ENCODE measurements at regions not wholly inside any gene's neighbourhood (a gene's known extent, or its start where the extent isn't known, plus 50 kb on each side); places are given as distances from the start of the nearest gene placed in this dataset.

GRCh38 chr18:44171301-44171700 is 509.4 kb upstream of the SETBP1 start:
- no peak for DNase-seq

- no peak for DNase-seq
These were observed 504.8 kb upstream of the SETBP1 start for GRCh38 chr18:44175891-44176290.

GRCh38 chr18:44178476-44178875 is 502.2 kb upstream of the SETBP1 start:
- DNase-seq: no peak

GRCh38 chr18:44179693-44180092 is 501.0 kb upstream of the SETBP1 start:
- no peak for DNase-seq

GRCh38 chr18:44180683-44181082 is 500.0 kb upstream of the SETBP1 start:
- DNase-seq: no peak

- DNase-seq: no peak
These were observed 498.5 kb upstream of the SETBP1 start for GRCh38 chr18:44181951-44182747.

GRCh38 chr18:44186001-44186400 is 494.7 kb upstream of the SETBP1 start:
- DNase-seq: no peak

- no peak for DNase-seq
These were observed 493.6 kb upstream of the SETBP1 start for GRCh38 chr18:44187090-44187489.

- no peak for DNase-seq
These were observed 485.1 kb upstream of the SETBP1 start for GRCh38 chr18:44195394-44196140.

GRCh38 chr18:44197832-44198611 is 482.7 kb upstream of the SETBP1 start:
- no peak for DNase-seq

GRCh38 chr18:44198612-44199284 is 481.9 kb upstream of the SETBP1 start:
- no peak for DNase-seq

- no peak for DNase-seq
These were observed 467.4 kb upstream of the SETBP1 start for GRCh38 chr18:44213293-44213692.

GRCh38 chr18:44214396-44214795 is 466.3 kb upstream of the SETBP1 start:
- DNase-seq: no peak

GRCh38 chr18:44216169-44216568 is 464.5 kb upstream of the SETBP1 start:
- DNase-seq: no peak

GRCh38 chr18:44227501-44227900 is 453.2 kb upstream of the SETBP1 start:
- DNase-seq: no peak

- no peak for DNase-seq
These were observed 451.0 kb upstream of the SETBP1 start for GRCh38 chr18:44229693-44230108.

GRCh38 chr18:44231936-44232335 is 448.8 kb upstream of the SETBP1 start:
- no peak for DNase-seq

- DNase-seq: no peak
These were observed 448.2 kb upstream of the SETBP1 start for GRCh38 chr18:44232500-44232899.

GRCh38 chr18:44238454-44238853 is 442.2 kb upstream of the SETBP1 start:
- DNase-seq: no peak

- DNase-seq: no peak
These were observed 441.8 kb upstream of the SETBP1 start for GRCh38 chr18:44238911-44239310.

GRCh38 chr18:44241020-44241419 is 439.7 kb upstream of the SETBP1 start:
- no peak for DNase-seq

GRCh38 chr18:44245019-44245418 is 435.7 kb upstream of the SETBP1 start:
- no peak for DNase-seq

GRCh38 chr18:44246001-44246400 is 434.7 kb upstream of the SETBP1 start:
- DNase-seq: no peak
